ENCODE measurements at regions not wholly inside any gene's neighbourhood (a gene's known extent, or its start where the extent isn't known, plus 50 kb on each side); places are given as distances from the start of the nearest gene placed in this dataset.
"Not testable (repeated sequence)": the region's sequence is repeated elsewhere in the genome, so short reads cannot be mapped to it uniquely, and the experiment has no call there.

GRCh38 chr13:58955546-58956385, 1208.0 kb downstream of the DIAPH3 start:
- no peak overlapping the region for H3K4me3 ChIP-seq
- H3K36me3 ChIP-seq = no peaks in the 10 kb centered on the region
- WGBS, 2 donors (ENCODE audit: low coverage in 1 of 2) = 60 to 76% methylated on average over 6 to 7 of the region's 7 CpGs
- no peak for ATAC-seq
- no peaks in the 10 kb centered on the region for H3K27me3 ChIP-seq
- no peaks in the 10 kb centered on the region for H3K9me3 ChIP-seq
- H3K4me1 ChIP-seq = no peaks in the 10 kb centered on the region
- TF ChIP-seq CTCF (IDR thresholded peaks at IDR 0.05) (no peak), POLR2AphosphoS5 (IDR thresholded peaks at IDR 0.05) (no peak), POLR2A (IDR thresholded peaks at IDR 0.05) (no peak), EP300 (IDR thresholded peaks at IDR 0.05) (no peak)
- H3K27ac ChIP-seq = no peak overlapping the region

- not testable (repeated sequence) for H3K27ac ChIP-seq, H3K9me3 ChIP-seq, H3K4me3 ChIP-seq, H3K4me1 ChIP-seq, H3K36me3 ChIP-seq, H3K27me3 ChIP-seq, ATAC-seq
- no CpG with 5 or more reads among the region's 22 CpGs for WGBS, 2 donors (ENCODE audit: low coverage in 1 of 2)
Measured at GRCh38 chr13:58958097-58958496, 1205.6 kb downstream of the DIAPH3 start.

GRCh38 chr13:58960888-58961287, 1202.8 kb downstream of the DIAPH3 start:
- no peaks in the 10 kb centered on the region for H3K36me3 ChIP-seq
- no peaks in the 10 kb centered on the region for H3K9me3 ChIP-seq
- no peaks in the 10 kb centered on the region for H3K27me3 ChIP-seq
- ATAC-seq = no peak
- H3K4me3 ChIP-seq = no peak overlapping the region
- TF ChIP-seq POLR2AphosphoS5 (IDR thresholded peaks at IDR 0.05) (no peak), CTCF (IDR thresholded peaks at IDR 0.05) (no peak), POLR2A (IDR thresholded peaks at IDR 0.05) (no peak), EP300 (IDR thresholded peaks at IDR 0.05) (no peak)
- WGBS, 2 donors (ENCODE audit: low coverage in 1 of 2) = 63 to 76% methylated on average over 2 of the region's 2 CpGs
- no peak overlapping the region for H3K27ac ChIP-seq
- no peaks in the 10 kb centered on the region for H3K4me1 ChIP-seq

- H3K9me3 ChIP-seq = no peaks in the 10 kb centered on the region
- no peak overlapping the region for H3K4me3 ChIP-seq
- no peak for TF ChIP-seq POLR2AphosphoS5 (IDR thresholded peaks at IDR 0.05)
- no peak for TF ChIP-seq EP300 (IDR thresholded peaks at IDR 0.05)
- TF ChIP-seq CTCF (IDR thresholded peaks at IDR 0.05) = no peak
- no peak for TF ChIP-seq POLR2A (IDR thresholded peaks at IDR 0.05)
- no peak for ATAC-seq
- H3K36me3 ChIP-seq = no peaks in the 10 kb centered on the region
- H3K27ac ChIP-seq = no peak overlapping the region
- WGBS, 2 donors (ENCODE audit: low coverage in 1 of 2) = 72 to 87% methylated on average over 2 of the region's 2 CpGs
- no peaks in the 10 kb centered on the region for H3K4me1 ChIP-seq
- H3K27me3 ChIP-seq = no peaks in the 10 kb centered on the region
Measured at GRCh38 chr13:58963321-58963720, 1200.4 kb downstream of the DIAPH3 start.

- no peaks in the 10 kb centered on the region for H3K9me3 ChIP-seq
- no peak for ATAC-seq
- H3K27me3 ChIP-seq = no peaks in the 10 kb centered on the region
- no peaks in the 10 kb centered on the region for H3K4me1 ChIP-seq
- no peaks in the 10 kb centered on the region for H3K36me3 ChIP-seq
- TF ChIP-seq CTCF (IDR thresholded peaks at IDR 0.05) = no peak
- no peak for TF ChIP-seq EP300 (IDR thresholded peaks at IDR 0.05)
- TF ChIP-seq POLR2A (IDR thresholded peaks at IDR 0.05) = no peak
- TF ChIP-seq POLR2AphosphoS5 (IDR thresholded peaks at IDR 0.05) = no peak
- H3K27ac ChIP-seq = no peak overlapping the region
- H3K4me3 ChIP-seq = no peak overlapping the region
- WGBS, 2 donors (ENCODE audit: low coverage in 1 of 2) = 68 to 76% methylated on average over 3 of the region's 3 CpGs
Measured at GRCh38 chr13:58964048-58964447, 1199.7 kb downstream of the DIAPH3 start.

All from gastroesophageal sphincter (tissue), 4 donors.